ENCODE measurements at regions not wholly inside any gene's neighbourhood (a gene's known extent, or its start where the extent isn't known, plus 50 kb on each side); places are given as distances from the start of the nearest gene placed in this dataset.
"Not testable (repeated sequence)": the region's sequence is repeated elsewhere in the genome, so short reads cannot be mapped to it uniquely, and the experiment has no call there.

GRCh38 chr3:33943277-33943676 lies 144.8 kb downstream of the PDCD6IP start:
- Mint-ChIP-seq H3K36me3 (no peaks in the 10 kb centered on the region), H3K9me3 (ENCODE audit: low read depth) (no peaks in the 10 kb centered on the region), H3K4me1 (ENCODE audit: low read depth) (no peaks in the 10 kb centered on the region), H3K27me3 (peaks cover 3% of the 10 kb centered on the region), H3K27ac (no peak overlapping the region), H3K4me3 (no peak overlapping the region)

GRCh38 chr3:33946612-33947011 lies 148.2 kb downstream of the PDCD6IP start:
- not testable (repeated sequence) for H3K27me3 Mint-ChIP-seq; H3K4me1 Mint-ChIP-seq (ENCODE audit: low read depth); H3K27ac Mint-ChIP-seq

GRCh38 chr3:33947272-33948195 lies 149.1 kb downstream of the PDCD6IP start:
- no peaks in the 10 kb centered on the region for H3K4me1 Mint-ChIP-seq (ENCODE audit: low read depth)
- H3K27ac Mint-ChIP-seq, result no peak overlapping the region
- no peaks in the 10 kb centered on the region for H3K9me3 Mint-ChIP-seq (ENCODE audit: low read depth)
- H3K4me3 Mint-ChIP-seq, result no peak overlapping the region
- no peaks in the 10 kb centered on the region for H3K36me3 Mint-ChIP-seq
- peaks cover 3% of the 10 kb centered on the region for H3K27me3 Mint-ChIP-seq

More at GRCh38 chr3:33946612-33947011, 148.2 kb downstream of the PDCD6IP start:
- not testable (repeated sequence) for H3K4me3 Mint-ChIP-seq; H3K36me3 Mint-ChIP-seq; H3K9me3 Mint-ChIP-seq (ENCODE audit: low read depth)

- no peaks in the 10 kb centered on the region for H3K36me3 Mint-ChIP-seq
- H3K4me3 Mint-ChIP-seq, result no peak overlapping the region
- H3K27ac Mint-ChIP-seq, result no peak overlapping the region
- H3K4me1 Mint-ChIP-seq (ENCODE audit: low read depth), result no peaks in the 10 kb centered on the region
- H3K9me3 Mint-ChIP-seq (ENCODE audit: low read depth), result no peaks in the 10 kb centered on the region
- peaks cover 3% of the 10 kb centered on the region for H3K27me3 Mint-ChIP-seq
Observed at GRCh38 chr3:33949074-33949473, 150.6 kb downstream of the PDCD6IP start.

GRCh38 chr3:33954956-33955355 lies 156.5 kb downstream of the PDCD6IP start:
- H3K27ac Mint-ChIP-seq, result no peak overlapping the region
- no peaks in the 10 kb centered on the region for H3K36me3 Mint-ChIP-seq
- no peak overlapping the region for H3K4me3 Mint-ChIP-seq
- no peaks in the 10 kb centered on the region for H3K9me3 Mint-ChIP-seq (ENCODE audit: low read depth)
- H3K4me1 Mint-ChIP-seq (ENCODE audit: low read depth), result no peaks in the 10 kb centered on the region
- no peaks in the 10 kb centered on the region for H3K27me3 Mint-ChIP-seq

GRCh38 chr3:33956206-33956605 lies 157.8 kb downstream of the PDCD6IP start:
- Mint-ChIP-seq H3K27ac (no peak overlapping the region), H3K9me3 (ENCODE audit: low read depth) (no peaks in the 10 kb centered on the region), H3K27me3 (no peaks in the 10 kb centered on the region), H3K36me3 (no peaks in the 10 kb centered on the region), H3K4me3 (no peak overlapping the region), H3K4me1 (ENCODE audit: low read depth) (no peaks in the 10 kb centered on the region)

- no peak overlapping the region for H3K27ac Mint-ChIP-seq
- no peaks in the 10 kb centered on the region for H3K27me3 Mint-ChIP-seq
- H3K4me1 Mint-ChIP-seq (ENCODE audit: low read depth), result no peaks in the 10 kb centered on the region
- H3K36me3 Mint-ChIP-seq, result no peaks in the 10 kb centered on the region
- H3K9me3 Mint-ChIP-seq (ENCODE audit: low read depth), result no peaks in the 10 kb centered on the region
- H3K4me3 Mint-ChIP-seq, result no peak overlapping the region
Observed at GRCh38 chr3:33956776-33957175, 158.3 kb downstream of the PDCD6IP start.

- no peaks in the 10 kb centered on the region for H3K4me1 Mint-ChIP-seq (ENCODE audit: low read depth)
- no peak overlapping the region for H3K4me3 Mint-ChIP-seq
- H3K27me3 Mint-ChIP-seq, result no peaks in the 10 kb centered on the region
- no peaks in the 10 kb centered on the region for H3K36me3 Mint-ChIP-seq
- no peaks in the 10 kb centered on the region for H3K9me3 Mint-ChIP-seq (ENCODE audit: low read depth)
- no peak overlapping the region for H3K27ac Mint-ChIP-seq
Observed at GRCh38 chr3:33957176-33957575, 158.7 kb downstream of the PDCD6IP start.

- Mint-ChIP-seq H3K27ac (no peak overlapping the region), H3K4me1 (ENCODE audit: low read depth) (no peaks in the 10 kb centered on the region), H3K9me3 (ENCODE audit: low read depth) (no peaks in the 10 kb centered on the region), H3K4me3 (no peak overlapping the region), H3K27me3 (no peaks in the 10 kb centered on the region), H3K36me3 (no peaks in the 10 kb centered on the region)
Observed at GRCh38 chr3:33958661-33959060, 160.2 kb downstream of the PDCD6IP start.

GRCh38 chr3:33962396-33962795 lies 164.0 kb downstream of the PDCD6IP start:
- Mint-ChIP-seq H3K4me1 (ENCODE audit: low read depth) (no peaks in the 10 kb centered on the region), H3K4me3 (no peak overlapping the region), H3K9me3 (ENCODE audit: low read depth) (peaks cover 4% of the 10 kb centered on the region), H3K27me3 (no peaks in the 10 kb centered on the region), H3K36me3 (no peaks in the 10 kb centered on the region), H3K27ac (no peak overlapping the region)

- not testable (repeated sequence) for H3K27me3 Mint-ChIP-seq; H3K4me1 Mint-ChIP-seq (ENCODE audit: low read depth); H3K27ac Mint-ChIP-seq; H3K4me3 Mint-ChIP-seq; H3K36me3 Mint-ChIP-seq; H3K9me3 Mint-ChIP-seq (ENCODE audit: low read depth)
Observed at GRCh38 chr3:33970180-33970579, 171.8 kb downstream of the PDCD6IP start.

- Mint-ChIP-seq H3K36me3 (peaks cover 9% of the 10 kb centered on the region), H3K27ac (no peak overlapping the region), H3K9me3 (ENCODE audit: low read depth) (peaks cover 5% of the 10 kb centered on the region), H3K27me3 (peaks cover 2% of the 10 kb centered on the region), H3K4me1 (ENCODE audit: low read depth) (no peaks in the 10 kb centered on the region), H3K4me3 (no peak overlapping the region)
Observed at GRCh38 chr3:33971055-33971454, 172.6 kb downstream of the PDCD6IP start.

GRCh38 chr3:33975463-33975862 lies 177.0 kb downstream of the PDCD6IP start:
- H3K4me3 Mint-ChIP-seq, result no peak overlapping the region
- no peaks in the 10 kb centered on the region for H3K4me1 Mint-ChIP-seq (ENCODE audit: low read depth)
- peaks cover 2% of the 10 kb centered on the region for H3K27me3 Mint-ChIP-seq
- peaks cover 5% of the 10 kb centered on the region for H3K9me3 Mint-ChIP-seq (ENCODE audit: low read depth)
- peaks cover 5% of the 10 kb centered on the region for H3K36me3 Mint-ChIP-seq
- H3K27ac Mint-ChIP-seq, result no peak overlapping the region

GRCh38 chr3:33977227-33977626 lies 178.8 kb downstream of the PDCD6IP start:
- Mint-ChIP-seq H3K4me1 (ENCODE audit: low read depth) (no peaks in the 10 kb centered on the region), H3K36me3 (no peaks in the 10 kb centered on the region), H3K27ac (no peak overlapping the region), H3K9me3 (ENCODE audit: low read depth) (no peaks in the 10 kb centered on the region), H3K4me3 (no peak overlapping the region), H3K27me3 (no peaks in the 10 kb centered on the region)

GRCh38 chr3:33980252-33980651 lies 181.8 kb downstream of the PDCD6IP start:
- Mint-ChIP-seq H3K36me3 (no peaks in the 10 kb centered on the region), H3K27ac (no peak overlapping the region), H3K27me3 (no peaks in the 10 kb centered on the region), H3K4me1 (ENCODE audit: low read depth) (no peaks in the 10 kb centered on the region), H3K4me3 (no peak overlapping the region), H3K9me3 (ENCODE audit: low read depth) (no peaks in the 10 kb centered on the region)

- Mint-ChIP-seq H3K9me3 (ENCODE audit: low read depth) (no peaks in the 10 kb centered on the region), H3K4me3 (no peak overlapping the region)
Observed at GRCh38 chr3:33982269-33982798, 183.9 kb downstream of the PDCD6IP start.

More at GRCh38 chr3:33982269-33982798, 183.9 kb downstream of the PDCD6IP start:
- no peak overlapping the region for H3K27ac Mint-ChIP-seq
- H3K27me3 Mint-ChIP-seq, result peaks cover 2% of the 10 kb centered on the region
- H3K36me3 Mint-ChIP-seq, result no peaks in the 10 kb centered on the region
- peaks cover 13% of the 10 kb centered on the region for H3K4me1 Mint-ChIP-seq (ENCODE audit: low read depth)

All from activated naive CD8-positive, alpha-beta T cell (primary cell).